GM21515 (cell line): ENCODE measurements at regions not wholly inside any gene's neighbourhood (a gene's known extent, or its start where the extent isn't known, plus 50 kb on each side); places are given as distances from the start of the nearest gene placed in this dataset.
A peak's percentile ranks its signal among the peaks of the same experiment; 100 is the strongest.

Source experiments
- ATAC-seq: cut with Tn5 transposase; IDR thresholded peaks from one replicate; pipeline ENCODE4 v1.9.1; 2021; ENCODE audit not compliant: unreplicated experiment

DNA sequence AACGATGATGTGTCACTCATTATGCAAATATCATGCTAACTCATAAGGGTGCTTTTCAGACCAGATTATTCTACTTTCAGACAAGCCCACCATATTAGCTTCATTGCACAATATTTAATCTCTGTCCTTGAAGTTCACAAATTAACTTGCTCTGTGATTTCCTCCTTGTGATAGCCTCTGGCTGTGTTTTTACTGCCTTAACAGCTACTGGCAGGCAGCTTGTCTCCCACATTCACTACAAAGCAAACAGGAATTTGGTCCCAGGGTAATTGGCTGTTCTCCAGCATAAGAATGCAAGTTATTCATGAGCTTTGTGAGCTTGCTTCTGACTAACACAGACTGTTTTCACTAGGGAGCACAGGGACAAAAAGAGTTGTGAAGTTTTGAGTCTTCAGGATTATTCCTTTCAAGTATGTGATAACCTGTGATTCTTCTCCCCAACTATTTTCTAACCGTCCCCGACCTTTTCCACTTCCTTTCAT lies 87.9 kb upstream of the HMCN1 start:
- no peak for ATAC-seq

DNA sequence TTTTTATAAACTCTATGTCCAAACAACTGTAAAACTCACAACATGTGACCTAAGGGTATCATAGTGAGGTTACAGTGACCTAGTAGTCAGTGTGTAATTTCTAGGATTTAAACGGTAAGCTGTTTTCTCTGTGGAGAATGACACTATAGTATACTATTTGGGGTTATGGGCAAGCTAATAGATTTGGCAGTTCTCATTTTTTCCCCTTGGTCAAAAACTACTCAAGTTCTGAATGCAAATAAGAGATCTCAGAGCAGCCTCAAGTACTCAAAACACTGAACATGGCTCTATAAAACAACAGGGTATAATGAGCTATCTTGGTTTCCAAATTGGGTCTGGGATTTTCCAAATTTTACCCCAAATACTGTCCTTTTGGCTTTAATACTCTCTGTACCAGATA lies 88.5 kb upstream of the HMCN1 start:
- no peak for ATAC-seq

DNA sequence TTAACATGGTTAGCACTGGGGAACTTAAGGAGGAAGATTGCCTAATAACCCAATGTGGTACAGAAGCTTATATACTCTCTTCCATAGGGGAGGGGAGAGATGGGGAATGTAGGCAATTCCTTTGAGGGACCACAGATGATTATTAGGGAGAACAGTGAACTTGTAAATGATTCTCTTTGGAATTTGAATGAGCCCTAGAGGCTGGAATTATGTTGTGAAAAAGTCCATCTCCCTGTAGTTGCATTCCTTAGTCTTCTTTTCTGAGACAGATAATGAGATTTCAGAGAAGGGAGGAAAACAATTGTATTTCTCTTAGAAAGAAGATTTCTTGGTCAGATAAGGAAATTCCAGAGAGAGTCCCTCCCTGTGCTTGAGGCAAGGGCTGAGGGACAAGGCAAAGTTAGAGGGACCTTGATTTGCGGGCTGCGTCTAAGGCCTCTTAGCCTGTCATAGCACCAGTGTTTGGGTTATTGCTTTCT lies 89.0 kb upstream of the HMCN1 start:
- no peak for ATAC-seq

DNA sequence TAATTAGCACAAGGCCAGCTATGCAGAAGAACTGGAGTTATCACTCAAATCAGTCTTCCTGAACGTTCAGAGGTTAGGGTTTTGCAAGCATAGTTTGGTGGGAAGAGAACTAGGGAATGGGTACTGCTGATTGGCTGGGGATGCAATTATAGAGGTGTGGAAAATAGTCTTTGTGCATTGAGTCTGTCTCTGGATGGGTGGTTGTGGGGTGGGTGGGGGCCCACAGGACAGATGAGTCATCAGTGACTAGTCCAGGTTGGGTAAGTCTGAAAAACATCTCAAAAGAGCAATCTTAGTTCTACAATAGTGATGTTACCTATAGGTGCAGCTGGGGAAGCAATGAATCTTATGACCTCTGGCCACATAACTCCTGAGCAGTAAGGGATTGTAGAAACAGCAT lies 89.7 kb upstream of the HMCN1 start:
- no peak for ATAC-seq

DNA sequence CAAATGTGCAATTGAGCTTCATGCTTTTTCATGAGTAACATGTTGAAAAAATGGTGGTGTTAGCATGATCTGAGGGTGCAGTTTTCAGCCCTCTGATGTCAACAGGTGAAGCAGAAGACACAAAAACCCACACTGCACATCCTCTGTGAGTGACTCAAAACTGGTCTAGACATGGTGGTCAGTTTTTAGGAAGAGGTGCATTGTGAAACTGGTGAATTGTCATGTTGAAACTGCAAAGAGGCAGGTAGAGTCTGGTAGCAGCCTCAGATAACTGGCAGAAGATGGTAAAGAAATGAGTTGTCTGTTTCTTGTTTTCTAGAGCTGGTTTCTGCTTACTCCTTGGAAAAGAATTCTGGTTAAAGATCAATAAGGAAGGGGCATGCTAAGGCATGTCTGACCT lies 97.3 kb upstream of the HMCN1 start:
- peak; percentile 100 for ATAC-seq

DNA sequence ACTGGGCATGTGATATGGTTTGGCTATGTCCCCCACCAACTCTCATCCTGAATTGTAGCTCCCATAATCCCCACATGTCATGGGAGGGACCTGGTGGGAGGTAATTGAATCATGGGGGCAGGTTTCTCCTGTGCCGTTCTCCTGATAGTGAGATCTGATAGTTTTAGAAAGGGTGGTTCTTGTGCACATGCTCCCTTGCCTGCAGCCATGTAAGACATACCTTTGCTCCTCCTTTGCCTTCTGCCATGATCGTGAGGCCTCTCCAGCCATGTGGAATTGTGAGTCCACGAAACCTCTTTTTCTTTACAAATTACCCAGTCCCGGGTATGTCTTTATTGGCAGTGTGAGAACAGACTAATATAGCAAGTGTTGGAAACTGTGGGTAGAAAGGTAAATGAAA lies 99.5 kb upstream of the HMCN1 start:
- no peak for ATAC-seq

DNA sequence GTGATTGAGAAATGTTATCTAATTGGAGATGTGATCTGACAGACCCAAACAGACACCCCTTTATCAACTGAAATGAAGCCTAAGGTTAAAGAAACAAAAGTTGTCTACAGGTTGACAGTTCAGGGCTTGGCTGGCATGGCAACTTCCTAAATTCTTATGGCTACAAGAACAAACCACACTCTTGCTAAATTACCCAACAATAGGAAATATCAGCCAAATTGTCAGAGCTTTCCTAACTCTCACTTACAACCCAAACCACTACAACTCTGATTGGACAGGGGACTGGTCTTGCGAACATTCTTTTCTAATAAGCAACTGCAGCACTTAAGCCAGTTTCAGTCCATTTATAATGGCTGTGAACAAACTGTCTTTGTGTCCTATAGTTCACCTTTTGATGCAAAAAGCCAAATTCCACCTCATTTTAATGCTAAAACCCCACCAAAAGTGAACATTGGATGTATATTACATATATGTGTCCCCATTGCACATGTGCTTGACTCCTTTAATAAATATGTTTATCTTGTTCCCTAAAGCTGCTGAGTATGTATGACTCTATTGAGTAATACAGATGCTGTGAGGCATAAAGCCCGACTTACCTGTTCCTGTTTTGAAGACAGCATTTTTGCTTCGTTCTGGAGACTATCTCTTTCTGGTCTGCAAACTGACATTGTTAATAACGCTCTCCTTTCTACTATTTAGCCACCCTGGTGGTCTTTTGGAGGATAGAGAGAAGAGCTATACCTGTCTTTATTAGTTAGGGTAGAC lies 101.3 kb upstream of the HMCN1 start:
- ATAC-seq = no peak

DNA sequence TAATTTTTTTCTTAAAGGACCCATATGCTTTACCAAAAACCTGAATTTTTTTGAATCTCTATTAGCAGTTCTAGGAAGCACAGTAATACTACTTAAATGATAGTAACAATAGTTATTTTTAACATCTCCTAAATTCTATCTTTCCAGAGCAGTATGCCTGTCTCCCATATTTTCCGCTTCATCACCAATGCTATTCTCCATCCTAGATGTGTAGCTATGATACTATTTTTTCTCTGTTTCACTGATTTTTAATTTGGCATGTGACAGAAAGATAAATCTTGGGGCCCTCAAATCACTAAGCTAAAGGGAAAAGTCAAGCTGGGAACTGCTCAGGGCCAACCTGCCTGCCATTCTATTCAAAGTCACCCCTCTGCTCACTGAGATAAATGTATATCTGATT lies 102.3 kb upstream of the HMCN1 start:
- ATAC-seq = no peak

DNA sequence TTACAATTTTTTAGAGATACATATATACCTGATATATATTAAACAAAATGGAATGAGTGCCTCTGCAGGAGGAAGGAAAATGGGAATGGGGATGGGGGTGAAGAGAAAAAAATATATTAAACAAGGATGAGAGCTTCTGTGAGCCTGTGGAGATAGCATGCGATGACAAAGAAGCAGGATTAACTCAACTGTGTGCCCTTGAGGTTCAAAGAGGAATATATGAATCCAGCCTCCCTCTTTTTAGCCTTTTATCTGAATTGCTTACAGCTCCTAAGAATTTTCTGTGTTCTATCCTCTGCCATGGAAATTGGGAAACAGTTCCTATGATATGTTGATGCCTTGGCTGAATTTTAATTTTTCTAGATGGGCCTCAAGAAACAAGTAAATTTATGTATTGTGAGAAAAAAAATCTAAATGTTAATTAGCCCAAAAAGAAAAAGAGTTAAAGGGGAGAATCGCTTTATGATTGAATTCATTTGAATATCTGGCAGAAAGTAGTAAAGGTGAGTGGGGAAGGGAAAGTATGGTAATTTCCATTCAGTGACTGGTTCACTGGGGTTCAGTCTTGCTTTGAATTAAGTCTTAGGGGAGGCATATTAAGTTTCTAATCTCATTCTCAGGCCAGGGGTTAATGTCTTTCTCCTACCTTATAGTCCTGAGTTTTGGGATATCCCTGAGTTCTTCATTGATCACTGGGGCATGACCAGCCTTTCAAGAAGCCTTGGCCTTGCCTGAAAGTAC lies 106.3 kb upstream of the HMCN1 start:
- ATAC-seq = no peak

DNA sequence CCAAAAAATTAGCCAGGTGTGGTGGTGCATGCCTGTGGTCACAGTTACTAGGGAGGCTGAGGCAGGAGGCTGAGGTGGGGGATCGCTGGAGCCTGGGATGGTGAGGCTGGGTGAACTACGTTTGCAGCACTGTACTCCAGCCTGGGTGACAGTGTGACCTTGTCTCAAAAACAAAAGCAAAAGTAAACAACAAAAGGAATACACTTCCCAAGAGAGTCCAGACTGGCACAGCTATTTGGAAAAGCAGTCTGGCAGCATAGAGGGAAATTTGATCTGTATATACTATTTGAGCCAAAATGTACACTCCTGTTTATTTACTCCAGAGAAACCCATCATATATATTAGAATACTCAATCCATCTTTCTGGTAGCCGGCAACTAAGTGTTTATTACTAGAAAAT lies 107.0 kb upstream of the HMCN1 start:
- no peak for ATAC-seq

DNA sequence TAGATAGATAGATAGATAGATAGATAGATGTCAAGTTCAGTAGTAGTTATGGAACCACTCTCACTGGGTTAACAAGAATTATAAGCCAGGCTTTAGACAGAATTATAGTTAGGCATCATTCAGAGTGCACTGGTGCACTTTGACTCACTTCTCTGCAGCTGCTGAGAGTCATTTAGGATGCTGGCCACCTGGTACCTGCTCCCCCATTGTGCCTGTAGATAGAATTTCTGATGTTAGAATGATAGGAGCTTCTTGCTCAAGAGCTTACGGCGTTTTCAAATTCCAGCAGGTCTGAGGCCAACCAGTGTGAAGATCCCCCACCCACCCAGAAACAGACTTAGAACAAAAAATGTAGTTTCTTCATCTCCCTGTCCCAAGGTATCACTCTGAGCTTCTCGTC lies 107.8 kb upstream of the HMCN1 start:
- ATAC-seq = no peak

DNA sequence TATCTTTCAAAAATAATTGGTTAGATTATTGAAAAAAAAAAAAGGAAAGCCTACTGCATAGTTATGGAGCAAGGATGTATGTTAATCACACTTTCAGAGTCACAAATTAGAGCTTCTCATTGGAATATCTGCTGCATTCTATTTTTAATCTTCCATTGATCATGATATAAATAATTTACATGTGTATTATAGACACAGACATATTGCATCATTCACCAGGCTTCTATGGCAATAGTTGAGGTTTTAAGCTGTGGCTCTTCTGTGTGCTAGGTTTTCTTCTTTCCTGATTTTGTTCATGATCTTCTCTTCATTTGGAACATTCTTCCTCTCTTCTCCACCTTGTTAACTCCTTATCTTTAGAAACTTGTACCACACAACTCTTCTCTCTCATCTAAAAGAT lies 123.2 kb upstream of the HMCN1 start:
- ATAC-seq = no peak

DNA sequence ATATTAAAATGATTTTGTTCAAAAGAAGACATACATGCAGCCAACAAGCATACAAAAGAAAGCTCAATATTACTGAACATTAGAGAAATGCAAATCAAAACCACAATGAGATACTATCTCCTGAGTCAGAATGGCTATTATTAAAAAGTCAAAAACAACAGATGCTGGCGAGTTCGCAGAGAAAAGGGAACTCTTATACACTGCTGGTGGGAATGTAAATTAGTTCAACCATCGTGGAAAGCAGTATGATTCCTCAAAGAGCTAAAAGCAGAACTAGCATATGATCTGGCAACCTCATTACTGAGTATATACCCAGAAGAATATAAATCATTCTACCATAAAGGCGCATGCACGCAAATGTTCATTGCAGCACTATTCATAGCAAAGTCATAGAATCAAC lies 126.0 kb upstream of the HMCN1 start:
- ATAC-seq = peak; percentile 65

DNA sequence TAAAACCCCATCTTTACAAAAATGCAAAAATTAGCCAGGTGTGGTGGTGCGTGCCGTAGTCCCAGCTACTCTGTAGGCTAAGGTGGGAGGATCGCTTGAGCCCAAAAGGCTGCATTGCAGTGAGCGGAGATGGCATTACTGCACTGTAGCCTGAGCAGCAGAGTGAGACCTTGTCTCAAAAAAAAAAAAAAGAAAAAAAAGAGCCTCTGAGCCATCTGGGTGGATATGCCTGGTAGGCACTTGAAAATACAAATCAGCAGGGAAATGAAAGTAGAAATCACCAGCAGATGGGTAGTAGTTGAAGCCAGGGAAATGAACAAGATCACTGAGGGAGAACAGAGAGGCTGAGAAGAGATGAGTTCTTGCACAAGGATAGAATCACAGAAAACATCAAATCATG lies 131.0 kb upstream of the HMCN1 start:
- peak; percentile 47 for ATAC-seq

DNA sequence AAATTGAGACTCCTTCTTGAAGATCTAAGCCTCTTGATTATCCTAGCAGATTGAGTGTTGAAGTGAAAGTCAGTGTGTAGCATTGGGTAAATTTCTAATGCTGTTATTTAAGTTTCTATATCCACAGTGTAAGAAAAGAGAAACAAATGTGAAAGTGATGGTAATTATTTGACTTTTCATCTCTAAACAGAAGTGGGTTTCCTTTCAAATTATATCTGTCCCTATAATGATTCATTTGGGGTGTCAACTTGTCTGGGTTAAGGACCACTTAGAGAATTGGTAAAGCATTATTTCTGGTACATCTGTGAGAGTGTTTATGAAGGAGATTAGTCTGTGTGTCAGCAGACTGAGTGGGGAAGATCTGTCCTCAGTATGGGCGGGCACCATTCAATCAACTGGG lies 133.0 kb upstream of the HMCN1 start:
- ATAC-seq = peak; percentile 39

DNA sequence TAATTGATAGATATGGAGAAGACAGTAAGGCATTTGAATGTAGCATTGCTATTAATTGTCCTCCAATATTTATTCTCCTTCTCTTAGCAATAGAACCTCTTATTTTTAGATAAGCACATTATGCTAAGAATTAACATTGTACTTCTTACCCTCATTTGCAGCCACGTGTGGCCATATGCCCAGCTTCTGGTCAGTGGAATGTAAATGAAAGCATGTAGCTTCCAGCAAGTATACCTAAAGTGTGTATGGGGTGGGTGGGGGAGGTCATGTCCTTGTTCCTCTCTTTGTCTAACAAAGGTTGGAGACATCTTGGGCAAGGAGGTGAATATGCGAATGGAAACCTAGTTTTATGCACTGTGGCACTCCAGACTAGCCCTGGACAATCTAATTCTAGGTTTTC lies 133.6 kb upstream of the HMCN1 start:
- ATAC-seq = no peak

DNA sequence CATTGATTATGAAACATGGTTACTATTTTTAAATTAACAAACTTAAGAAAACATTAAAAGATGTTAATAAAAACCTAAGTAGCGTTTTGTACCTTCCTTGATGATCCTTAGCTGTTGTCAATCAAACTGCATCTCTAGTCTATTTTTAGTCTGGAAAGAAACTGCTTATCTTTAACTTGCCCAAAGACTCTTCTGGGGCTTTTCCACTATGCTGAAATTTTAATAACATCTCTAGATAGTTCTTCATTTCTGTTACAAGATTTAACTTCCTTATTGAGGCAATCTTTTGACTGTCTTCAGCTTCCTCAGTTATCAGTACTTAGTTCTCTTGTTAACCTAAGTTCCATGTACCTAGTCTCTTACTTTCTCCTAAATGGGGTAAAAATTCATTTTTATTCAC lies 135.9 kb upstream of the HMCN1 start:
- no peak for ATAC-seq

DNA sequence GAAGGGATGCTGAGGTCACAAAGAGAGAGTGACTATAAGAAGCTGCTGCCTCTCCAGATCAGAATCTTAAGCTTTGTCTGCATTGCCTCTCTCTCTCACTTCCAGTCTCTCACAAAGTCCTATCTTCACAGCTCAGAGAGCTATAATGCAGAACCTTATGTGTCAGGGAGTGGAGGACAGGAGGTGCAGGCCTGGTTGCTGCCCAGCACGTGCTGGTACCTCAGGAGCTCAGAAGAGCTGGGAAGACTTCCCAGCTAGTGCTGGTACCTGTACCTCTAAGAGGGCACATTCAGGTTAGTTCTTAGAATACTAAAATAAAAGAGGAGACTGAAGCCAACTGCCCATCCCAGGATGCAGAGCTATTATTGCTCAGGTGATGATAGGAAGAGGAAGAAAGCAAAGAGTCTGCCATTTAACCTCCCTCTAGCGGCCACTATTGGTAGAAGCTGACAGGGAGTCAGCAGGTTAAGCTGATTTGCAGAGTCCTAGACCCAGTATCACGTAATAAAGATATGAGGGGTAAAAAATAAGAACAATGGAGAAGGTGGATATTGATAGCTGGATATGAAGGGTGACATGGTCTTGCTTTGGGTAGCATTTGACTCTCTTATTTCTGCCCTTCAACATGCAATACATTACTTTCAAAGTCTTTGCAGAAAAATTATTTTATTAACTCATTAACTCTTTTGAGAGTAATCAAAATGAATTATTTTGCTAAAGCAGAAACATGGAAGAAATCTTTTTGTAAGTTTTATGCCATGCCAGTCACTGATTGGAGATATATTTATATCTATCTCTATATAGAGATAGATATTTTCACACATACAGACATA lies 138.1 kb upstream of the HMCN1 start:
- ATAC-seq = peak; percentile 95

DNA sequence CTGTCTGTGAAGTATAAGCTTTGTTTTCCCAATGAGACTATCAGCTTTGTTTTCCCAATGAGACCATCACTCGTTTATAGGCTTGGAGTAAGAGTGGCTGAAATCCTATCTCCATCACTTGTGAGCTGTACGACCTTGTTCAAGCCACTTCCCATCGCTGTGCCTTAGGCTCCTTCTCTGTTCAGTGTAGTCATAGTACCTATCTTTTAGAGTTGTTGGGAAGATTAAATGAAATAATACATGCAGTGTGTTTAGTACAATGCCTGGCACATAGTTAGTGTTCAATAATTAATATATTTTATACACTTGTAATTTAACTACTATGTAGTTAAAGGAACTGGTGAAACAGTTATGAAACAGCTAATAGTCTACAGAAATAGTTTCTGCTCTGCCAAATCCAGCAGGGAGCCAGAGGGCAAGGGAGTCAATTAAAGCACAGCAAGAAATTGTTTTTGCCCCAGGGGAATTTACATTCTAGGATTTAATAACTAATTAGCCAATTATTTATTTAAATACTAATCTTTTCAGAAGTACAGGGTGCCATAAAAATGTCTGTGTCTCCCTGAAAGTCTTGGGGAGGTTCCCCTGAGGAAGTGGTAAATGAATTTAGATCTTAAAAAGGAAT lies 139.3 kb upstream of the HMCN1 start:
- no peak for ATAC-seq

DNA sequence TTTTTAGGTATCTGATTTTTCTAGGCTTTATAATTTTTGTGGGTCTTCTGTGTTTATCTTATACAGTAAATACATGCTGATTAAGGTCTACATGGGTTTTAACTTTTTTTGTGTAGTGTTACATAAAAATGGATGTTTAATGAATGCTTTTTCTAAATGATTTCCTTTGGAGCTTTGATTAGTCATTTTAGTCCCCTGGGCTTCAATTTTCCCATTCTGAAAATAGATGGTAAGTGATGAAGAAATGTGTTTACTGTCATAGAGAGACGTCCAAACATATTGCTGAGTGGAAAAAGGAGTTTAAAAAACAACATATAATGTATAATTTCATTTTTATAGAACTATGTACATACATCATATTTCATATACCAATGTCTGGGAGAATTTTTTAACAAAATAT lies 140.9 kb upstream of the HMCN1 start:
- ATAC-seq = no peak

DNA sequence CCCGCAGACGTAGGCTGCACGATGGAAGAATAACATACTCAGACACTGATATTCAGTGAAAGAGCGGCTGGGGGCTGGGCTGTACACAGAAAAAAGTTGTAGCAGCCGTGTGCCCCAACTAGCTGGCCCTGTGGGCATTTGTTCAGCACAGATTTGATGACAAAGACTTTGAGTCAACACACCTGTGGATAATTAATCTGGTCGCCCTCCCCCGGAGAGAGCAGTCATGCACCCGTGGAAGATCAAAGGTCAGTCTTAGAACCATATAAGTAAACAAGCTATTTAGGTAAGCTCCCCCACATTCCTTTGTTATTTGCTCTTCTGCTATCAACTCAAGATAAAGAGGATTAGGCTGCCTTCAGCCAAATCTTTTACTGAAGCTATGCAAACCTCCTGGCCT lies 148.4 kb upstream of the HMCN1 start:
- ATAC-seq = no peak
